ENCODE measurements at regions not wholly inside any gene's neighbourhood (a gene's known extent, or its start where the extent isn't known, plus 50 kb on each side); places are given as distances from the start of the nearest gene placed in this dataset.
A peak's percentile ranks its signal among the peaks of the same experiment; 100 is the strongest.
"Not testable (repeated sequence)": the region's sequence is repeated elsewhere in the genome, so short reads cannot be mapped to it uniquely, and the experiment has no call there.

GRCh38 chr17:83190601-83191387, 111.4 kb downstream of the METRNL start:
- no peak for DNase-seq (ENCODE audit: low spot score)

DNA sequence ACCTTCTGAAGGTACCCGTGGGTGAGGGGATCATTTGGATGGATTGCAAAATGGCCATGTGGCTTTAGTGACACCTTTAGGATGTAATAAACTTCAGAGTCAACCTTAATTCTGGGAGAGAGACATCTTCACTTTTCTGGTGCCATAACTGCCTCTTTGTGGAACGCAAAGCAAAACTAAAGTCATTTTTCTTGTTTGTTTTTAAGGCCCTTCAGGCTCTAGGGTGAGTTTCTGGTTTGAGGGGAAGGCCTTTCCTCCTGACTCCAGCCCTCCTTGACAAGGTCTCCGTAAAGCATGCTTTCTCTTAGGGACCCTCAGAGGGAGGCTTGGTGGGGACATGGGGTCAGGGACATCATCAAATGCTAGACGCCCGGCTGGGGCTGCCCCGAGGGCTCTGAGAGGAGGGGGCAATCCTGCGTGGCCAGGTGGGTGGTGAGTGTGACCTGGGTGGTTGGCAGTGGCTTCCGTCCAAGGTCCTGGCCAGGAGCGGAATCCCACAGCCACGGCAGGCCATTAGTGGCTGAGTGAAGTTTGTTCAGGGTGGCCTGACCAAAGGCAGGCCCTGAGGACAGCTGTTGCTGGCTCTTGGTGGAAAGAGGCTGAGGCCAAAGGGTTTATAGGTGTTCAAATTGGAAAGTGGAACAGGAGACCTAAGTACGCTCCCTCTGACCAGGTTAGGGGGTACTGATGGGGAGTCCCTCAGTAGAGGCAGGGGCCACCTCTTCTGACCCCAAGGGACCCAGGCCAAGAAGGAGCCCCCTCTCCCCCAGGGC, 112.2 kb downstream of the METRNL start:
- DNase-seq (ENCODE audit: low spot score), result no peak

DNA sequence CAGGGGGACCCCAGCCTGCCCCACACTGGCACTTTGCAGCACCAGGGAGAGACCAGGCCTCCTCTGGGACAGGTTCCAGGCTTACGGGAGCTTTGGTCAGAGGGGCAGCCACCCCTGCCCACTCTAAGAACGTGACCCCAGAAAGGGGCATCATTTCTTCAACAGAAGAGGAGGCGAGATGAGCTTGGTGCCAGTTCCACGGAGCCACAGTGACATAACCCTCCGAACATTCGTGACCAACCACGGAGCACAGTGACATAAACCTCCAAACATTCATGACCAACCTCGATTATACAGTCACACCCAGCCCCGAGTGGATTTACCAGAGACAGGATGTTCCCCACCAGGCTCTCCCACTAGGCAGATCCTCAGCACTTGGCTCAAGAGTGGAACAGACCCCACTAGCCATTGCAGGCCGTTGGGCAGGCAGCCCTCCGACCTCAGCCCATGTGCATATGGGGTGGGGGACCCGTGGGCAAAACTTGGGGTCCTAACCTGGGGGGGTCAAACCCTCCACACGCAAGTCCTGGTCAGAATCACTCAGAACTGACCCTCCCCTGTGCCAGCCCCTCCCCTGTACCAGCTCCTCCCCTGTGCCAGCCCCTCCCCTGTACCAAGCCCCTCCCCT, 112.9 kb downstream of the METRNL start:
- DNase-seq (ENCODE audit: low spot score), result no peak

DNA sequence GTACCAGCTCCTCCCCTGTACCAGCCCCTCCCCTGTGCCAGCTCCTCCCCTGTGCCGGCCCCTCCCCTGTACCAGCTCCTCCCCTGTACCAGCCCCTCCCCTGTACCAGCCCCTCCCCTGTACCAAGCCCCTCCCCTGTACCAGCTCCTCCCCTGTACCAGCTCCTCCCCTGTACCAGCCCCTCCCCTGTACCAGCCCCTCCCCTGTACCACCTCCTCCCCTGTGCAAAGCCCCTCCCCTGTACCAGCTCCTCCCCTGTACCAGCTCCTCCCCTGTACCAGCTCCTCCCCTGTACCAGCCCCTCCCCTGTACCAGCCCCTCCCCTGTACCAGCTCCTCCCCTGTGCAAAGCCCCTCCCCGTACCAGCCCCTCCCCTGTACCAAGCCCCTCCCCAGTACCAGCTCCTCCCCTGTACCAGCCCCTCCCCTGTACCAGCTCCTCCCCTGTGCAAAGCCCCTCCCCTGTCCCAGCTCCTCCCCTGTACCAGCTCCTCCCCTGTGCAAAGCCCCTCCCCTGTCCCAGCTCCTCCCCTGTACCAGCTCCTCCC, 113.5 kb downstream of the METRNL start:
- DNase-seq (ENCODE audit: low spot score), result not testable (repeated sequence)

DNA sequence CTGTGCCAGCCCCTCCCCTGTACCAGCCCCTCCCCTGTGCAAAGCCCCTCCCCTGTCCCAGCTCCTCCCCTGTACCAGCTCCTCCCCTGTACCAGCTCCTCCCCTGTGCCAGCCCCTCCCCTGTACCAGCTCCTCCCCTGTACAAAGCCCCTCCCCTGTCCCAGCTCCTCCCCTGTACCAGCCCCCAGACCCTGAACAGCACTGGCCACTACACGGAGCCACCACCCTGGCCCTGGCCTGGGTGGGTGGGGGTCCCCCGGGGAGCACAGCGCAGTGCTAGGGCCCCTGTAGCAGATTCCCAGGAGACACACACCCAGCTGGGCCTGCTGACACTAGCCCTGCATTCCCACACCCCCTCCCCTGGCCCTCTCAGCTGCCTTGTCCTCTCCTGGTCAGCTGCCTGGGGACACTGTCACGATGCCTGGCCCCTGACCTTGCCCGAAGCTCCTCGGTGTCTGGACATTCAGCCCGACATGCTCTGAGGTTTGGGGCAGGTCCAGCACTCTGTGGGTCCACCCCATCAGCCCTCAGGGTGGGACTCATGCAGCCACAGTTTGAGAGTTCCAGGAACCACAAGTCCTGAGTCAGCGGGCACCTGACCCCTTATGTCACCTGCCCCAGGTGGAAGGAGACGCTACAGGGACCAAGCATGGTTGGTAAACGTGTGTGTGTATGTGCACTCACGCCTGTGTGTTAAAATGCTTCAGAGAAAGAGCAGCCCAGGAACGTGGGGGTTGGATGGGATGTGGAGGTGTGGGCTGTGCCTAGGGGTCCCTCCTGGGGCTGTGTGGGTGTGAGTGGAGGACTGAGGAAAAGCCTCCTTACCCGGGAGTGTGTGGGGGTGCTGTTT, 114.2 kb downstream of the METRNL start:
- DNase-seq (ENCODE audit: low spot score), result no peak

DNA sequence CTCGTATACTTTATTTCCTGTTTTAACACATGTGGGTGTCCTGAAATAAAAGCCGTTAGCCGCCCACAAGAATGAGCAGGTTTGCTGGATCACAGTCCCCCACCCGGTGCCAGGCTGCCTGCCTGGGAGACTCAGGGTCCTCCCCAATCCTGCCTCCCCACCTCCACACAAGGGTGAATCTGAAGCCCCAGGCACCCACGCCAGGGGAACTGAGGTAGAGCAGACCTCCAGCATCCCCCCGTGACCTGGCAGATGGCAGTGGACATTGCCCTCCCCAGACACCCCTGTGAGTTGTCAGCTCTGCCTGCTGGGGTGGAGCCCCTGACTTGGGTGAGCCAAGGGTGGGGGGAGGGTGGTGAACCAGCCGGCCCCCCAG, 114.8 kb downstream of the METRNL start:
- no peak for DNase-seq (ENCODE audit: low spot score)

DNA sequence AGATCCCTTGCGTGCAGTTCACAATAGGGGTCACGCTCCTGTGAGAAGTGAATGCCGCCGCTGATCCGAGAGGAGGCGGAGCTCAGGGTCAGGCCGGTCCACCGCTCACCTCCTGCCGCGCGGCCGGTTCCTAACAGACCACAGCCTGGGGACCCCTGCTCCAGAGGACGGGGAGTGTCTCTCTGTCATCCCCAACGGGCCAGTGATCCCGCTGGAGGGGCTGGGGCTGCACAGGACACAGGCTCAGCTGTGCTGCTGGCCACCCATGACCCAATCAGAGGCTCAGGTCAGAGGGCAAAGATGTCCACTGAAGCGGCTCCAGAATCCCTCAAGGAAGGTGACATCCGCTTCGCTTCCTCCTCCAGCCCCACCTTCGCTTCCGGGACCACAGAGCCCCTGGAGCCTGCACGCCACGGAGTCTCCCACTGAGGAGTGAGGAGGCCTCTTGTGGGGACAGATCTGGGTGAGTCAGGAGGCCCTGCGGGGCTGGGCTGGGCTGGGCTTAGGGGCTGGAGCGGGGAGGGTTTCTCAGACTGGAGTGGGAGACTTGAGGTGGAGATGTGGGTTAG, 115.4 kb downstream of the METRNL start:
- DNase-seq (ENCODE audit: low spot score), result no peak

- DNase-seq (ENCODE audit: low spot score), result peak; percentile 42
These were observed 116.1 kb downstream of the METRNL start for GRCh38 chr17:83195330-83196023.

- no peak for DNase-seq (ENCODE audit: low spot score)
These were observed 116.6 kb downstream of the METRNL start for GRCh38 chr17:83196024-83196365.

DNA sequence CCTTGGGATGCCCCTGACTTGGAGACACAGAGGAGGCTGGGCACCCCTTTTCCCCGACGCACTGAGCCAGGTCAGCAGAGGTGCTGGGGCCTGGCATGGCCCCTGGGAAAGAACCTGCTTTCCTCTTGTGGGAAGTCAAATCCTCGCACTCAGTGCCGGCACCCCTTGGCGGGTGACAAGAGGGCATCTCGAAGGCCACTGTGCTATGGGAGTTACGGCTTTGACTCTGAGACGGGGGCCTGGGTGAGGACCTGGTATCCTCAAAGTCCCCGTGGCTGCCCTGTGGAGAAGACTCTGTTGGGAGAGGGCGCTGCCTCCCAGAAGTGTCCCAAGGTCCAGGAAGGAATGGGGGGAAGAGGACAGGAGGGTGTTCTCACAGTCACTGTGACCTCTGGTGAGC, 117.0 kb downstream of the METRNL start:
- DNase-seq (ENCODE audit: low spot score), result no peak

DNA sequence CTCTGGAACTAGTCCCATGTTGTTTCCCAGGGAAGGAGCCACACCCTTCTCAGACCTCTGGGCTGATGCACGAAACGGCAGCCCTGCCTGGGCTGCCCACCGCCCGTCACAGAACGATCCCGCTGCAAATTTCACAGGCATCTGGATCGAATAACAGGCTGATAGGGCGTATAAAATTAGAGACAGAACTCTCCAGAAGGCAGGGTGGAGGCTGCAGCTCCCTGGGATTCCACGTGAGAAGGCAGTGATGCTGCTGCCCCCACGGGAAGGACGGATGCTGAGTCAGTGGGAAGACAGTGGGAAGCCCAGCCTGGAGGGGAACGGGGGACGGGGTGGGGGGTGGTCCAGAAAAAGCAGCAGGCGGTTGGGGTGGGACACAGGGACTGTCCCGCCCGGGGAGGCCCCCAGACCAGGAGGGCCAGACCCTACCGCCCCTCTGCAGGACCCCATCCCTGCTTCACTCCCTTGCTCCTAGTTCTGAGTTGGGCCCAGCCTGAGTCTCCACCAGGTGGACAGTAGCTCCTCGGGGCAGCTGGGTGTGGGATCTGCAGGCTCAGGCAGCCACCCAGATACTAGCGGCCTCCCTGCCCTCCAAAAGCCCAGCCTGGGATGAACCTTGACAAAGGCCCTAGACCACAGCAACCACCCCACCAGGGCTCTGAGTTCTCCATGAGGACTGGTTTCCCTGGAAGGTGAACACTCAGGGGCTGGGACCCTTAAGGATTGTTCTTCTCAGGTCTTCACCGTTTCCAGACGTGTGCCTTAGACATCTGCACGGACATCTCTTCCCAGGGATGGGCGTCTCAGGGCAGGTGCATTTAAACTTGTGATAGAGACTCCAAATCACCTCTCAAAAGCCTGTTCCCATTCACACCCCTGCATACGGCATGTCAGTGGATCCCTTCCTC, 117.8 kb downstream of the METRNL start:
- no peak for DNase-seq (ENCODE audit: low spot score)

DNA sequence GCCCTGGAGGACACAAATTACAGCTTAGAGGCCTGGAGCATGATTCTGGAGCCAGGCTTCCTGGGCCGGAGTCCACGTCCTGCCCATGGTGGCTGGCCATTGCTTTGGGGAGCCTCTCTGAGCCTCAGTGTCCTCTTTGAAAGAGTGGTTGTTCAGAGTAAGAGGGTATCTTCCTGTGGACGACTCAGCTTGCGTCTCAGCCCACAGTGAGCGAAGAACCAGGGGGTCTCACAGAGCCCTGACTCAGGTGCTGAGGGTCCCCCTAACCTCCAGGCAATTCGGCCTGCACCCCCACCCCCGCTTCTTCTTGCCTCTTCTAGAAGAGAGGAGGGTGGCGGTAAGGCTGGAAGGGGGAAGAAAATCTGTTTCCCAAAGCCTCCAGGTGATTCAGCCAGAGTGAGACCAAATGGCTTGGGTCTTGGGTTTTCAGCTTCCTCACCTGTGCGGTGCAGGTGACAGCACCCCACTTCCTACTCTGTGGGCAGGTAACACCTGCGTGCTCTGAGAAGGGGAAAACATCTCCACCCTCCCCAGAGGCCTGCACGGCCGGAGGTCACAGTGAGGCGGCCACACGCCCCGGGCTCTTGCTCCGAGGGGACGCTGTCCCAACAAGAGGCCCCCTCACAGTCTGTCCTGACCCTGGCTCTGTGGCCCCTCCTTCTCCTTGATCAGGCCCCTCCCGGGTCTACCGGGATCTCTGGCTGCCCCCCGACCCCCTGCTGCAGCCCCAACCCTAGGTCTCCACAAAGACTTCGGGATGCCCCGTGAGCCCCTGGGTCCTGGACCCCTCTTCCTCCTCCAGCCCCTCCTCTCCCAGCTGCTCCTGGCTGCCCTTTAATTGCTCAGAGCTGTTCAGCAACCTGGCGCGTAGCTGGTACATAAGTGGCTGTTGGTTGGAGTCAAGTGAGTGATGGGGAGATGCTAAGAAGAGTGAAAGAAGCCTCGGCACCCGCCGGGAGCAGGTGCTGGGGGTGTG, 119.2 kb downstream of the METRNL start:
- no peak for DNase-seq (ENCODE audit: low spot score)

DNA sequence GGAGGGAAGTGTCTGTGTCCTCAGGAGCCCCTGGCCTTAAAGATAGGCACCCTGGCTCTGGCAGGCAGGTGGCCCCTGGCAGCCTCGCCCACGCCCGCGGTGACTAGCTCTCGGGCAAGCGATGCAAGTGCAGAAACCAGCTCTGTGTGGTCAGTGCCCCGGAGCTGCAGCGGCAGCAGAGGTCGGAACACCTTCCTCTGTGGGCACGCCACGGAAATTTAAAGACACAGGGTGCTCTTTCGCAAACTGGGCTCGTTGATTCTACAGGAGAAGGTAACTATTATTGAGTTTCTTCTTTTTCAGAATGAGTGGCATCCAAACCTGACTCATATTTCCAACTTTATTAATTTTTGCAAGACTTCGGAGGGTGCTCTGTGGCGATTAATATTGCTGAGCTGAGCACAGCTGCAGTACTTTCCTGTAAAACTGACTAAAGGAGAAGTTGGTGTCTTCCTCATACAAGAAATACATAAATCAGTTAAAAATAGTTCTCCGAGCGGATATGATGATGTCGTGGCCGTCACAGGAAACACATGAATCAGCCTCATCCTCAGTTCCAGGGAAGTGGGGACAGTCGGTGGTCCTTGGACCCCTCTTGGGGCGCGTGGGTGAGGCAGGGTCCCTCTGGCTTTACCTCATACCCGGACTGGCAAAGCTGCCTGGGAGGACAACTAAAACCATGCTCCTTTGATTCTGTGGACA, 120.2 kb downstream of the METRNL start:
- peak; percentile 44 for DNase-seq (ENCODE audit: low spot score)

- peak; percentile 42 for DNase-seq (ENCODE audit: low spot score)
These were observed 120.9 kb downstream of the METRNL start for GRCh38 chr17:83200231-83200699.

GRCh38 chr17:83200751-83201150, 121.3 kb downstream of the METRNL start:
- no peak for DNase-seq (ENCODE audit: low spot score)

- DNase-seq (ENCODE audit: low spot score), result no peak
These were observed 122.0 kb downstream of the METRNL start for GRCh38 chr17:83201206-83202001.

All from mucosa of gallbladder (tissue), 1 donor.